Trophoblast cell (in vitro differentiated cells and primary cell): ENCODE measurements at regions not wholly inside any gene's neighbourhood (a gene's known extent, or its start where the extent isn't known, plus 50 kb on each side); places are given as distances from the start of the nearest gene placed in this dataset.
A peak's percentile ranks its signal among the peaks of the same experiment; 100 is the strongest.

Source experiments
- DNase-seq, 2 donors: peaks; one replicate each; pipeline ENCODE4 v3.0.0-alpha.2; 2016
- H2AFZ ChIP-seq: 2 replicates; pipeline ENCODE4 v1.6.1; 2013; ENCODE audit warnings: low read length, moderate library complexity, mild to moderate bottlenecking; ENCODE audit not compliant: insufficient read depth, poor library complexity
- H2AK5ac ChIP-seq: 2 replicates; pipeline ENCODE4 v1.6.1; 2013; ENCODE audit warnings: mild to moderate bottlenecking, low read length
- H2BK120ac ChIP-seq: 2 replicates; pipeline ENCODE4 v1.6.1; 2013; ENCODE audit warnings: low read length, mild to moderate bottlenecking, moderate library complexity; ENCODE audit not compliant: insufficient read depth, poor library complexity
- H2BK12ac ChIP-seq: 2 replicates; pipeline ENCODE4 v1.6.1; 2013; ENCODE audit warnings: mild to moderate bottlenecking, low read length, moderate library complexity
- H2BK5ac ChIP-seq: 2 replicates; pipeline ENCODE4 v1.6.1; 2013; ENCODE audit warnings: low read length, low read depth, moderate library complexity, mild to moderate bottlenecking; ENCODE audit not compliant: poor library complexity
- H3K14ac ChIP-seq: 2 replicates; pipeline ENCODE4 v1.6.1; 2013; ENCODE audit warnings: mild to moderate bottlenecking, low read length
- H3K18ac ChIP-seq: 2 replicates; pipeline ENCODE4 v1.6.1; 2013; ENCODE audit warnings: mild to moderate bottlenecking, low read length
- H3K23ac ChIP-seq: 2 replicates; pipeline ENCODE4 v1.6.1; 2013; ENCODE audit warnings: low read length
- H3K27ac ChIP-seq: 2 replicates; pipeline ENCODE4 v1.5.1; 2013; ENCODE audit warnings: low read depth, mild to moderate bottlenecking, inconsistent platforms, low read length, moderate library complexity
- H3K27me3 ChIP-seq: 2 replicates; pipeline ENCODE4 v1.6.1; 2013; ENCODE audit warnings: inconsistent platforms, mild to moderate bottlenecking, low read length, moderate library complexity; ENCODE audit not compliant: insufficient read depth
- H3K36me3 ChIP-seq, 2 experiments: 1 replicate in 1 of 2; 2 replicates in 1 of 2; pipeline ENCODE4 v1.6.1; 2013; ENCODE audit warnings: low read length in 2 of 2, mild to moderate bottlenecking in 2 of 2, moderate library complexity in 1 of 2; ENCODE audit not compliant: insufficient read depth in 2 of 2, control insufficient read depth in 1 of 2
- H3K4ac ChIP-seq: 2 replicates; pipeline ENCODE4 v1.6.1; 2013; ENCODE audit warnings: low read depth, mild to moderate bottlenecking, low read length, moderate library complexity
- H3K4me1 ChIP-seq, 2 experiments: 1 replicate in 1 of 2; 2 replicates in 1 of 2; pipeline ENCODE4 v1.6.1; 2013; ENCODE audit warnings: low read length in 2 of 2, mild to moderate bottlenecking in 2 of 2, moderate library complexity in 1 of 2; ENCODE audit not compliant: insufficient read depth in 2 of 2, control insufficient read depth in 1 of 2
- H3K4me2 ChIP-seq: 2 replicates; pipeline ENCODE4 v1.6.1; 2013; ENCODE audit warnings: inconsistent platforms, mild to moderate bottlenecking, low read length, moderate library complexity
- H3K4me3 ChIP-seq: 2 replicates; pipeline ENCODE4 v1.5.1; 2013; ENCODE audit warnings: mild to moderate bottlenecking, low read depth, low read length, inconsistent platforms
- H3K79me1 ChIP-seq: one replicate; pipeline ENCODE4 v1.6.1; 2013; ENCODE audit warnings: low read length
- H3K79me2 ChIP-seq: 2 replicates; pipeline ENCODE4 v1.6.1; 2013; ENCODE audit warnings: low read length, mild to moderate bottlenecking; ENCODE audit not compliant: control insufficient read depth, insufficient read depth, poor library complexity
- H3K9ac ChIP-seq: 2 replicates; pipeline ENCODE4 v1.6.1; 2013; ENCODE audit warnings: mild to moderate bottlenecking, low read length
- H3K9me3 ChIP-seq: 2 replicates; pipeline ENCODE4 v1.6.1; 2013; ENCODE audit warnings: low read depth, mild to moderate bottlenecking, control low read depth, inconsistent platforms, low read length; ENCODE audit not compliant: insufficient read depth
- H4K12ac ChIP-seq: 2 replicates; pipeline ENCODE4 v1.6.1; 2013; ENCODE audit warnings: low read depth, mild to moderate bottlenecking, low read length, moderate library complexity
- H4K8ac ChIP-seq: 2 replicates; pipeline ENCODE4 v1.6.1; 2013; ENCODE audit warnings: low read depth, mild to moderate bottlenecking, low read length, moderate library complexity
- H4K91ac ChIP-seq: one replicate; pipeline ENCODE4 v1.6.1; 2013; ENCODE audit warnings: low read depth, mild to moderate bottlenecking, low read length, moderate library complexity
- WGBS: extraction: QIAGEN DNeasy Blood & Tissue Kit; methylation state at CpG from one replicate; pipeline ENCODE4 v1.1.7; 2013; ENCODE audit warnings: missing lambda C conversion rate; ENCODE audit not compliant: insufficient read length, insufficient coverage; ENCODE audit errors: extremely low coverage; 5-methylcytosine and 5-hydroxymethylcytosine counted together

DNA sequence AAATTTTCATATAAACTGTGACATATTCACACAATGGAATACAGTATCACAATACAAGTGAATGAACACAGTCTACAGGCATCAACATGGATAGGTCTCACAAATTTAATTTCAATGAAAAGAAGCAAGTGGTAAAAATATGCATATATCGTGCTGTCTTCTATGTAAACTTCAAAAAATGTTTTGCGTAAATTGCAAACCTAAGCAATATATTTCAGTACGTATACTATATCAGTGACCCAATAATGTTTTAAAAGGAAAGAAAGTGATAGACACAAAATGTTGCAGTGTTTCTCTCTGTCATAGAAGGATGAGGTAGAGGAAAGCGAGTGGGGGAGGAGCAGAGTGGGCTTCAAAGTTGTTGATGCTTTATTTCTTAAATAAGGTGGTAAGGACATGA, 468.4 kb upstream of the CNTN3 start:
- H3K23ac ChIP-seq, result no peak overlapping the region
- H3K79me1 ChIP-seq, result no peaks in the 10 kb centered on the region
- H3K36me3 ChIP-seq, result no peaks in the 10 kb centered on the region
- no peak overlapping the region for H4K8ac ChIP-seq
- WGBS, result no CpG with 5 or more reads among the region's 4 CpGs
- H2AFZ ChIP-seq, result no peak overlapping the region
- H4K91ac ChIP-seq, result no peak overlapping the region
- H3K9me3 ChIP-seq, result no peaks in the 10 kb centered on the region
- H3K4ac ChIP-seq, result no peak overlapping the region
- H3K4me1 ChIP-seq, result no peaks in the 10 kb centered on the region
- H4K12ac ChIP-seq, result no peak overlapping the region
- H2BK120ac ChIP-seq, result no peak overlapping the region
- H3K9ac ChIP-seq, result no peak overlapping the region
- H2BK5ac ChIP-seq, result no peak overlapping the region
- no peak overlapping the region for H3K4me3 ChIP-seq
- H3K79me2 ChIP-seq, result no peaks in the 10 kb centered on the region
- no peak for DNase-seq
- no peaks in the 10 kb centered on the region for H3K27me3 ChIP-seq
- H3K14ac ChIP-seq, result no peak overlapping the region
- H3K27ac ChIP-seq, result no peak overlapping the region
- no peak overlapping the region for H3K18ac ChIP-seq
- H3K4me2 ChIP-seq, result no peak overlapping the region
- no peak overlapping the region for H2BK12ac ChIP-seq
- no peak overlapping the region for H2AK5ac ChIP-seq

DNA sequence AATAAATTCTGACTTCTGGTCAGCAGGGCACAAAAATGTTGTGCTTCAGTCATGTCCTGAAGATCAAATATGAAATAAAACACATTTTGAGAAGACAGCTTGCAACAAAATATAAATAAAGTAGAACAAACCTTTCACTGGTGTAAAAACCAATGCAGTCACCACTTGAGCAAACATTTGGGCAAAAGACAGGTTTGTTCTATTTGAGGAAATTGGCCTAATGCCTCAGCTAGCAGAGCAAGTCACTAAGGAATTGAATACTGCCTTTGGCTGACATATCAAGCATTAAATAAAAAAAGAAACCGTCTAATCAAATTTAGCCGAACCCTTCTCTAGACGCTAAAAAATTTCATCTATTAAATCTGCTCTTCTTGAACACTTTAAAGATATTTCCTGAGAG, 475.4 kb upstream of the CNTN3 start:
- Histone ChIP-seq H2AK5ac (no peak overlapping the region), H3K9ac (no peak overlapping the region), H3K27me3 (no peaks in the 10 kb centered on the region), H2BK5ac (no peak overlapping the region), H3K27ac (no peak overlapping the region), H3K4me1 (no peaks in the 10 kb centered on the region), H3K18ac (no peak overlapping the region), H3K9me3 (no peaks in the 10 kb centered on the region), H3K79me2 (no peaks in the 10 kb centered on the region), H2BK12ac (no peak overlapping the region), H4K12ac (no peak overlapping the region), H2BK120ac (no peak overlapping the region), H3K4me3 (no peak overlapping the region), H3K14ac (no peak overlapping the region), H3K79me1 (no peaks in the 10 kb centered on the region), H3K36me3 (no peaks in the 10 kb centered on the region), H3K23ac (no peak overlapping the region), H3K4ac (no peak overlapping the region), H4K91ac (no peak overlapping the region), H3K4me2 (no peak overlapping the region), H2AFZ (no peak overlapping the region), H4K8ac (no peak overlapping the region)
- DNase-seq, result no peak
- no CpG with 5 or more reads among the region's 3 CpGs for WGBS

DNA sequence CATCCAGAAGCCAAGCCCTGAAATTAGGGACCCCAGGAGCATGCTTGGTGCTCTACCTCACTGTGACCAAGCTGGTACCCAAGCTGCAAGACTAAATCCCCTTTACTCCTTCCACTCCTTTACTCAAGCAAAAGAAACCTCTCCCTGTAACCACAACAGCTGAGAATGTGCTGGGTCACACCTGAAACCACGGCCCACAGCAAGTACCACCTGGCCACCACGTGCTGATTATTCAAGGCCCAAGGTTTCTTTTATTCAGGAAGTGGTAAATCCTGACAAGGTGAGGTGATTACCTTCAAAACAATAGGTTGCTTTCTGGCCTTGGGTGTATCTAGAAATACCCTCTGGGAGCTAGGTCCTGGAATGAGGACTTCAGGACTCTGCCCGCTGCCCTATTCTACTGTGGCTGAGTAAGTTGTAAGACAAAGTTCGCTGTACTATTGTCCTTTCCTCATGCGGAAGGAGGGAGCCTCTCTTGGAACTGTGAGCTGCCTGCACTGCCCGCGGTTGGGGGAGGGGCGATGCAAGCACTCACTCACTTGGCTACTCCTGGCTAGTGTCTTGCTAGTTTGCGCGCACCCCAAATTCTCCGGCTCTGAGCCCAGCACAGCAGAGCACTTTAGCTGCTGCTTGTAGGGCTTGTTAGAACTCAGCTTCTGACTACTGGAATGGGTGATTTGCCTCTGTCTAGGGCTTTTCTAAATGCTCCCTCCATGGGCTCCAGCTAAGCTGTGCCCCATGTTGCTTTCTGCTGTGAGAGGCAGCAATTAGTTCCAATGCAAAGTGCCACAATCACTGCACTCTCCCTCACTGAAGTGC, 487.1 kb upstream of the CNTN3 start:
- no peak overlapping the region for H2BK12ac ChIP-seq
- H3K4me2 ChIP-seq, result no peak overlapping the region
- H3K27ac ChIP-seq, result no peak overlapping the region
- no peaks in the 10 kb centered on the region for H3K9me3 ChIP-seq
- H2AK5ac ChIP-seq, result no peak overlapping the region
- DNase-seq, result no peak
- no peak overlapping the region for H3K9ac ChIP-seq
- H2BK120ac ChIP-seq, result no peak overlapping the region
- no peak overlapping the region for H2BK5ac ChIP-seq
- no peak overlapping the region for H3K23ac ChIP-seq
- H4K12ac ChIP-seq, result no peak overlapping the region
- WGBS, result no CpG with 5 or more reads among the region's 11 CpGs
- no peak overlapping the region for H3K4ac ChIP-seq
- H4K8ac ChIP-seq, result peak overlapping the region; percentile 22
- no peak overlapping the region for H4K91ac ChIP-seq
- H3K79me2 ChIP-seq, result no peaks in the 10 kb centered on the region
- H2AFZ ChIP-seq, result peak overlapping the region; percentile 5
- H3K27me3 ChIP-seq, result no peaks in the 10 kb centered on the region
- no peaks in the 10 kb centered on the region for H3K79me1 ChIP-seq
- H3K4me1 ChIP-seq, result peaks cover 3 to 6% of the 10 kb centered on the region in 2 experiments
- no peak overlapping the region for H3K4me3 ChIP-seq
- H3K14ac ChIP-seq, result no peak overlapping the region
- H3K18ac ChIP-seq, result no peak overlapping the region
- H3K36me3 ChIP-seq, result no peaks in the 10 kb centered on the region

DNA sequence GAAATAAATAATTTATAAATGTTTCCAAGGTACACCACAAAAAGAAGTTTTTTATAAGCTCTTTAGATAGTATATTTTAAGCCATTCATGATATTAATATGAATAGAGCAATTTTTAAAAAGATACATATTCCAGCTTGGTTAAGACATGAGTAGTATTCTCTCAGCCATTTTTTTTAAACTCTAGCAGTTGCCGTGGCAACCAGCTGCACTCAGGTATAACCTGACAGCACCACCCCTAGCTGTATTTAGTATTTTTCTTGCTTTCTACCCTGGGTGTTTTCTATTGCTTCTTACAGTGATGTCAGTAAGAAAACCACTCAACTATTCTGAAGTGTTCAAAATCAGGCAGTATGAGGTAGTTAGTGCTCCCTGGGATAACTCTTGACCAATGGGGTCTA, 496.3 kb upstream of the CNTN3 start:
- no CpG with 5 or more reads among the region's 1 CpG for WGBS

More for the DNA sequence above, 496.3 kb upstream of the CNTN3 start:
- Histone ChIP-seq H3K27ac (no peak overlapping the region), H2BK12ac (no peak overlapping the region), H3K79me2 (no peaks in the 10 kb centered on the region), H2AFZ (no peak overlapping the region), H2AK5ac (no peak overlapping the region), H4K91ac (no peak overlapping the region), H3K36me3 (no peaks in the 10 kb centered on the region), H3K23ac (no peak overlapping the region), H3K18ac (no peak overlapping the region), H3K14ac (no peak overlapping the region), H3K4me2 (no peak overlapping the region), H3K27me3 (no peaks in the 10 kb centered on the region), H3K4ac (no peak overlapping the region), H3K79me1 (no peaks in the 10 kb centered on the region), H3K4me3 (no peak overlapping the region), H2BK5ac (no peak overlapping the region), H3K4me1 (no peaks in the 10 kb centered on the region), H4K8ac (no peak overlapping the region), H4K12ac (no peak overlapping the region), H3K9ac (no peak overlapping the region), H2BK120ac (no peak overlapping the region), H3K9me3 (no peaks in the 10 kb centered on the region)
- DNase-seq, result no peak
